Stimulated activated CD8-positive, alpha-beta memory T cell treated with anti-CD3 and anti-CD28 coated beads, Interleukin-15, amount 100 ng/mL, for 24 hours (primary cell): ENCODE measurements at regions not wholly inside any gene's neighbourhood (a gene's known extent, or its start where the extent isn't known, plus 50 kb on each side); places are given as distances from the start of the nearest gene placed in this dataset.

ENCODE experiments used
- DNase-seq: peaks from one replicate; pipeline ENCODE4 v3.0.0-alpha.2; 2020; ENCODE audit warnings: low read depth

- DNase-seq: no peak
These were observed 365.2 kb downstream of the GADD45G start for GRCh38 chr9:89969881-89970639.

- no peak for DNase-seq
These were observed 365.9 kb downstream of the GADD45G start for GRCh38 chr9:89970701-89971100.

- no peak for DNase-seq
These were observed 367.7 kb downstream of the GADD45G start for GRCh38 chr9:89972535-89972934.

GRCh38 chr9:89974582-89974981 is 369.8 kb downstream of the GADD45G start:
- DNase-seq: no peak

GRCh38 chr9:89975024-89975423 is 370.2 kb downstream of the GADD45G start:
- no peak for DNase-seq

GRCh38 chr9:89975630-89976029 is 370.8 kb downstream of the GADD45G start:
- DNase-seq: no peak

- DNase-seq: no peak
These were observed 373.4 kb downstream of the GADD45G start for GRCh38 chr9:89978185-89978584.

- DNase-seq: no peak
These were observed 375.8 kb downstream of the GADD45G start for GRCh38 chr9:89980600-89980999.

- no peak for DNase-seq
These were observed 377.2 kb downstream of the GADD45G start for GRCh38 chr9:89982016-89982415.

GRCh38 chr9:89983411-89983810 is 378.6 kb downstream of the GADD45G start:
- no peak for DNase-seq

GRCh38 chr9:89984214-89984613 is 379.4 kb downstream of the GADD45G start:
- no peak for DNase-seq

- no peak for DNase-seq
These were observed 380.3 kb downstream of the GADD45G start for GRCh38 chr9:89985068-89985467.

GRCh38 chr9:89986190-89986589 is 381.4 kb downstream of the GADD45G start:
- DNase-seq: no peak

GRCh38 chr9:89988458-89988857 is 383.6 kb downstream of the GADD45G start:
- no peak for DNase-seq

- DNase-seq: no peak
These were observed 386.5 kb downstream of the GADD45G start for GRCh38 chr9:89991204-89991790.

- DNase-seq: no peak
These were observed 387.8 kb downstream of the GADD45G start for GRCh38 chr9:89992326-89993198.

- no peak for DNase-seq
These were observed 389.1 kb downstream of the GADD45G start for GRCh38 chr9:89993678-89994630.

GRCh38 chr9:89994988-89995613 is 390.3 kb downstream of the GADD45G start:
- DNase-seq: no peak

GRCh38 chr9:89996116-89996515 is 391.3 kb downstream of the GADD45G start:
- no peak for DNase-seq

- no peak for DNase-seq
These were observed 392.0 kb downstream of the GADD45G start for GRCh38 chr9:89996773-89997172.

GRCh38 chr9:89998633-89999032 is 393.8 kb downstream of the GADD45G start:
- DNase-seq: no peak
